Omental fat pad (tissue), 3 donors: ENCODE measurements at regions not wholly inside any gene's neighbourhood (a gene's known extent, or its start where the extent isn't known, plus 50 kb on each side); places are given as distances from the start of the nearest gene placed in this dataset.

Experiments used
- ATAC-seq: fragments of 150-250 bp; one replicate; pipeline ENCODE4 v1.9.1; 2016; ENCODE audit warnings: mild to moderate bottlenecking, moderate library complexity; ENCODE audit not compliant: low FRiP score
- DNase-seq: peaks from one replicate; pipeline ENCODE4 v3.0.0-alpha.2; 2019; ENCODE audit warnings: low spot score
- CTCF ChIP-seq, 3 donors: fragments of 450-650 bp; IDR thresholded peaks; one replicate each; pipeline ENCODE4 v1.5.1; 2016 to 2017; ENCODE audit warnings: antibody characterized with exemption in 3 of 3, mild to moderate bottlenecking in 3 of 3, moderate library complexity in 2 of 3

- no peak for TF ChIP-seq CTCF (IDR thresholded peaks at IDR 0.05)
- ATAC-seq (no peak), DNase-seq (no peak)
These were observed 288.3 kb upstream of the ANO3 start for GRCh38 chr11:26043665-26044064.

GRCh38 chr11:26044389-26044788 lies 287.5 kb upstream of the ANO3 start:
- DNase-seq (no peak), ATAC-seq (no peak)
- TF ChIP-seq CTCF (IDR thresholded peaks at IDR 0.05): no peak

GRCh38 chr11:26045082-26045481 lies 286.8 kb upstream of the ANO3 start:
- TF ChIP-seq CTCF (IDR thresholded peaks at IDR 0.05): no peak
- ATAC-seq: no peak

GRCh38 chr11:26048271-26048670 lies 283.7 kb upstream of the ANO3 start:
- no peak for DNase-seq
- no peak for ATAC-seq
- no peak for TF ChIP-seq CTCF (IDR thresholded peaks at IDR 0.05)

More at GRCh38 chr11:26045082-26045481, 286.8 kb upstream of the ANO3 start:
- DNase-seq: no peak

- DNase-seq (no peak), ATAC-seq (no peak)
- TF ChIP-seq CTCF (IDR thresholded peaks at IDR 0.05): no peak
These were observed 278.0 kb upstream of the ANO3 start for GRCh38 chr11:26053966-26054365.

- DNase-seq: no peak
- no peak for TF ChIP-seq CTCF (IDR thresholded peaks at IDR 0.05)
- no peak for ATAC-seq
These were observed 269.3 kb upstream of the ANO3 start for GRCh38 chr11:26062660-26063059.

- no peak for TF ChIP-seq CTCF (IDR thresholded peaks at IDR 0.05)
- no peak for ATAC-seq
- no peak for DNase-seq
These were observed 268.0 kb upstream of the ANO3 start for GRCh38 chr11:26063915-26064314.
